Stomach smooth muscle (tissue), 2 donors: ENCODE measurements at regions not wholly inside any gene's neighbourhood (a gene's known extent, or its start where the extent isn't known, plus 50 kb on each side); places are given as distances from the start of the nearest gene placed in this dataset.

Experiments used
- H3K27ac ChIP-seq: one replicate; pipeline ENCODE4 v1.7.0; 2013; ENCODE audit warnings: mild to moderate bottlenecking, low read length, inconsistent platforms
- H3K27me3 ChIP-seq, 2 donors: one replicate each; pipeline ENCODE4 v1.7.0; 2013; ENCODE audit warnings: low read length in 2 of 2; ENCODE audit not compliant: insufficient read depth in 2 of 2, control insufficient read depth in 1 of 2
- H3K36me3 ChIP-seq, 2 donors: one replicate each; pipeline ENCODE4 v1.7.0; 2013; ENCODE audit warnings: low read length in 2 of 2; ENCODE audit not compliant: control insufficient read depth in 2 of 2, insufficient read depth in 2 of 2
- H3K4me1 ChIP-seq: one replicate; pipeline ENCODE4 v1.7.0; 2013; ENCODE audit warnings: low read length; ENCODE audit not compliant: control insufficient read depth, insufficient read depth
- H3K4me3 ChIP-seq, 2 donors: one replicate each; pipeline ENCODE4 v1.7.0; 2013; ENCODE audit warnings: low read length in 2 of 2
- H3K9ac ChIP-seq, 2 donors: one replicate each; pipeline ENCODE4 v1.7.0; 2013; ENCODE audit warnings: low read length in 2 of 2, mild to moderate bottlenecking in 1 of 2
- H3K9me3 ChIP-seq, 2 donors: one replicate each; pipeline ENCODE4 v1.7.0; 2013; ENCODE audit warnings: low read length in 2 of 2; ENCODE audit not compliant: control insufficient read depth in 2 of 2
- donor health status: healthy.
- donor health status: Pancreatic carcinoma.

- peaks cover 0 to 4% of the 10 kb centered on the region in 2 donors for H3K27me3 ChIP-seq
- no peak overlapping the region for H3K9ac ChIP-seq
- H3K36me3 ChIP-seq, result no peaks in the 10 kb centered on the region
- no peak overlapping the region for H3K4me3 ChIP-seq
- H3K27ac ChIP-seq, result no peak overlapping the region
- no peaks in the 10 kb centered on the region for H3K4me1 ChIP-seq
- H3K9me3 ChIP-seq, result peaks cover 0 to 3% of the 10 kb centered on the region in 2 donors
These were observed 57.5 kb upstream of the PAPPA start for GRCh38 chr9:116096046-116096445.

DNA sequence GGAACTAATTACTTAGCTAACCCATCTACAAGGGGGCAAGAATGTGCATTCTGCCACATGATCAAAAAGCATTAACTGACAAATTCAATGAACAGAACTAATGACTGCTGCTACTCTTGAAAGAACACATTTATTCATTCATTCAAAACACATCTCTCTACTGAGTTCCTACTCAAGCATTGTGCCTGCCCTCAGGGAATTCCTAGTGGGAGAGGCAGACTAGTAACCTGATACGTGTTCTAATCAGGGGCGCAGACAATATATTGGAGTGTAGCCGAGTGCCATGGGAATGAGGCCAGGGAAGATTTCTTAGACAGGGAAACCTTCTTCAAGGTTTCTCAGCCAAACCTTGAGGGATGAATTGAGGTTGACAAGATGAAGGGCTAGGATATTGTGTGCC is 56.7 kb upstream of the PAPPA start:
- Histone ChIP-seq H3K27ac (no peak overlapping the region), H3K4me3 (no peak overlapping the region), H3K36me3 (no peaks in the 10 kb centered on the region), H3K9ac (no peak overlapping the region), H3K9me3 (peaks cover 0 to 3% of the 10 kb centered on the region in 2 donors), H3K4me1 (no peaks in the 10 kb centered on the region), H3K27me3 (peaks cover 0 to 4% of the 10 kb centered on the region in 2 donors)

GRCh38 chr9:116098476-116098875 is 55.1 kb upstream of the PAPPA start:
- peaks cover 0 to 3% of the 10 kb centered on the region in 2 donors for H3K9me3 ChIP-seq
- no peaks in the 10 kb centered on the region for H3K36me3 ChIP-seq
- H3K4me1 ChIP-seq, result no peaks in the 10 kb centered on the region
- H3K27me3 ChIP-seq, result peaks cover 0 to 4% of the 10 kb centered on the region in 2 donors
- H3K27ac ChIP-seq, result no peak overlapping the region
- no peak overlapping the region for H3K9ac ChIP-seq
- H3K4me3 ChIP-seq, result no peak overlapping the region

DNA sequence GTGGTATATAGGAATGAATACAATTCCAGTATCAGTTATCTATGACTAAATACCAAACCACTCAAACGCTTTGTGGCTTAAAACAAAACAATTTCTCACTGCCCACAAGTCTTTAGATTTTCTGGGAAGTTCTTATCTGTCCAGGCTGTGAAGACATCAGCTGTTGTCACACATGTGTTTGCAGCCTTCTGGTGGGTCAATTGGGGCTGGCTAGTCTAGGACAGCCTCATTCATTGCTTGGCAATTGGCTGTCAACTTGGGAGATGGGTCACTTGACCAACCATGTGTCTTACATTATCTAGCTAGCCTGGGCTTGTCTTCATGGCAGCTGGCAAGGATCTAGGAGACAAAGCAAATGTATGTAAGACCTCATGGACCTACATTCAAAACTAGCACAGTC is 53.8 kb upstream of the PAPPA start:
- H3K27me3 ChIP-seq, result peaks cover 0 to 4% of the 10 kb centered on the region in 2 donors
- H3K9me3 ChIP-seq, result peaks cover 0 to 3% of the 10 kb centered on the region in 2 donors
- no peak overlapping the region for H3K9ac ChIP-seq
- H3K36me3 ChIP-seq, result no peaks in the 10 kb centered on the region
- no peaks in the 10 kb centered on the region for H3K4me1 ChIP-seq
- H3K4me3 ChIP-seq, result no peak overlapping the region
- no peak overlapping the region for H3K27ac ChIP-seq

- Histone ChIP-seq H3K27ac (no peak overlapping the region), H3K36me3 (no peaks in the 10 kb centered on the region)
These were observed 52.9 kb upstream of the PAPPA start for GRCh38 chr9:116100711-116101121.

DNA sequence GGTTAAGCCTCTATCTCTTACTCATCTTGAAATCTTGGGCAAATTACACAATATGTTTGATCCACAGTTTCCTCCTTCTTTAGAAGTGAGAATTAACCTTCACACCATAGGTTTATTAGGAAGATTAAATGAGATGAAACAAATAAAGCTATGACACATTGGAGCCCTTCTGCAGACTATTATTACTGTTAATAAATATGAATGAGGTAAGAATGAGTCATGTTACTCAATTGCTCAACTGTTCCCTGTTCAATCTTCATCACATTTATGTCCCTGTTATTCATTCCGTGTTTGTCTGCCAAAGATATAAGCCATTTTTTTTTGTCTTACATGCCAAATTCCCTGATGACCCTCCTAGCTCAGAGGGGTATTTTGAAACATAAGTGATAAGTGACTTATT is 52.1 kb upstream of the PAPPA start:
- H3K4me3 ChIP-seq, result no peak overlapping the region
- no peak overlapping the region for H3K27ac ChIP-seq
- H3K36me3 ChIP-seq, result no peaks in the 10 kb centered on the region
- peaks cover 0 to 3% of the 10 kb centered on the region in 2 donors for H3K9me3 ChIP-seq
- H3K27me3 ChIP-seq, result peaks cover 0 to 4% of the 10 kb centered on the region in 2 donors
- H3K9ac ChIP-seq, result no peak overlapping the region
- no peaks in the 10 kb centered on the region for H3K4me1 ChIP-seq

More at GRCh38 chr9:116100711-116101121, 52.9 kb upstream of the PAPPA start:
- no peaks in the 10 kb centered on the region for H3K4me1 ChIP-seq
- no peak overlapping the region for H3K4me3 ChIP-seq
- H3K9ac ChIP-seq, result no peak overlapping the region
- peaks cover 0 to 4% of the 10 kb centered on the region in 2 donors for H3K27me3 ChIP-seq
- H3K9me3 ChIP-seq, result peaks cover 0 to 3% of the 10 kb centered on the region in 2 donors

GRCh38 chr9:116102596-116102995 is 51.0 kb upstream of the PAPPA start:
- no peak overlapping the region for H3K9ac ChIP-seq
- no peak overlapping the region for H3K4me3 ChIP-seq
- H3K27me3 ChIP-seq, result no peaks in the 10 kb centered on the region
- no peaks in the 10 kb centered on the region for H3K4me1 ChIP-seq
- H3K9me3 ChIP-seq, result peaks cover 0 to 3% of the 10 kb centered on the region in 2 donors
- H3K27ac ChIP-seq, result no peak overlapping the region
- H3K36me3 ChIP-seq, result no peaks in the 10 kb centered on the region
